GM23338 (cell line): ENCODE measurements at regions not wholly inside any gene's neighbourhood (a gene's known extent, or its start where the extent isn't known, plus 50 kb on each side); places are given as distances from the start of the nearest gene placed in this dataset.

Experiments
- CREB1 ChIP-seq: fragments of 250-450 bp; sonication (Bioruptor Pico); IDR thresholded peaks from 2 replicates; pipeline ENCODE4 v1.5.0; 2020; ENCODE audit warnings: low read depth, mild to moderate bottlenecking, moderate library complexity
- EZH2 ChIP-seq: fragments of 200-600 bp; sonication (generic); IDR thresholded peaks from one replicate; pipeline ENCODE4 v1.8.0; 2017; ENCODE audit warnings: antibody characterized with exemption, mild to moderate bottlenecking, low read depth; ENCODE audit not compliant: unreplicated experiment
- JUNB ChIP-seq: IDR thresholded peaks from one replicate; pipeline ENCODE4 v1.6.1; 2016; ENCODE audit warnings: antibody characterized with exemption; ENCODE audit not compliant: unreplicated experiment
- NANOG ChIP-seq: IDR thresholded peaks from 2 replicates; pipeline ENCODE4 v1.6.1; 2016; ENCODE audit warnings: antibody characterized with exemption, borderline replicate concordance
- STAT1 ChIP-seq: IDR thresholded peaks from one replicate; pipeline ENCODE4 v1.6.1; 2016; ENCODE audit warnings: antibody characterized with exemption; ENCODE audit not compliant: unreplicated experiment
- TF ChIP-seq, protein P1 (sequence below): fragments of 250-450 bp; sonication (Bioruptor Pico); IDR thresholded peaks from 2 replicates; pipeline ENCODE4 v1.5.0; 2020; ENCODE audit warnings: mild to moderate bottlenecking, moderate library complexity
- TF ChIP-seq, protein P2 (sequence below), 2 experiments: fragments of 200-600 bp in 1 of 2; sonication (generic) in 1 of 2; conservative IDR thresholded peaks; 2 replicates each; pipeline versions ENCODE4 v1.5.1 to v1.6.1; 2016 to 2017; ENCODE audit warnings: antibody characterized with exemption in 2 of 2, low read depth in 2 of 2, mild to moderate bottlenecking in 2 of 2, moderate library complexity in 1 of 2
- TF ChIP-seq, protein P3 (sequence below): IDR thresholded peaks from one replicate; pipeline ENCODE4 v1.6.1; 2018; ENCODE audit warnings: antibody characterized with exemption; ENCODE audit not compliant: unreplicated experiment

DNA sequence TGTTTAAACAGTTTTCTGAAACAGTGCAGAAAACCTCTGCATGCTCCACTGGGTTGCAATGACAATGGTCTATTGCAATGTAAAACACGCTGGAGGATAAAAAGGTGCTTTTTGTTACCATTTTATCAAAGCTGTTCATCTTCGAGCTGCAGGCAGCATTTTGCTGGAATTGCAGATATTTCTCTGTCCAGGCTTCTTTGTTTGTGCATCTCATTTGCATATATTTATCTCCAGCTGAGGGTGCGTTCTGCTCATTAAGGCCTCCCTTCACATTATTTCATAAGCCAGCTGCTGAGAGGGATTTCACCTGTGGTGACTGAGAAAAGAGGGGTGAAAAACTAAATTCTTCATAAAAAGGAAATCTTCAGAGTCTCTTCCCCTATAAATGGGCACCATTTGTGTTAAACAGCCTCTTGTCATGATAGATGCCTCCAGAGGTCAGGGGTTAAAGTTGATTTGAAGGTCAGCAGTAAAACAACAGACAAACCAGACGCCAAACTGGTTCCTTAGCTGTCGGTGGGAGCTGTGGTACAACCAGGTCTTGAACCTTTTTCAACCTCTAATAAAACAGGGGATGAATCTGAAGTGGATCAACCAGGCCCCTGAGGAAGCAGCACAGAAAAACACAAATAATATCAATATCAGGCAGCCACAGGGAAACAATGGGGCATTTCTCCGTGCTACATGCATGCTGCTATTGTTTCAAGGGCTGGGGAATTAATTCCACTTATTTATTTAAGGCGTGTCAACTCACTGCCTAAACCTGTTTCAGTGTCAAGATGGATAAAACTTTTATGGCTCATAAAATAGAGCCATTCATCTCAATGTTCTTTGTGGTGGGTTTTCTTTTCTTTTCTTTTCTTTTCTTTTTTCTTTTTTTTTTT is 265.1 kb downstream of the MEIS1 start (continued):
- TF ChIP-seq, protein P1, sequence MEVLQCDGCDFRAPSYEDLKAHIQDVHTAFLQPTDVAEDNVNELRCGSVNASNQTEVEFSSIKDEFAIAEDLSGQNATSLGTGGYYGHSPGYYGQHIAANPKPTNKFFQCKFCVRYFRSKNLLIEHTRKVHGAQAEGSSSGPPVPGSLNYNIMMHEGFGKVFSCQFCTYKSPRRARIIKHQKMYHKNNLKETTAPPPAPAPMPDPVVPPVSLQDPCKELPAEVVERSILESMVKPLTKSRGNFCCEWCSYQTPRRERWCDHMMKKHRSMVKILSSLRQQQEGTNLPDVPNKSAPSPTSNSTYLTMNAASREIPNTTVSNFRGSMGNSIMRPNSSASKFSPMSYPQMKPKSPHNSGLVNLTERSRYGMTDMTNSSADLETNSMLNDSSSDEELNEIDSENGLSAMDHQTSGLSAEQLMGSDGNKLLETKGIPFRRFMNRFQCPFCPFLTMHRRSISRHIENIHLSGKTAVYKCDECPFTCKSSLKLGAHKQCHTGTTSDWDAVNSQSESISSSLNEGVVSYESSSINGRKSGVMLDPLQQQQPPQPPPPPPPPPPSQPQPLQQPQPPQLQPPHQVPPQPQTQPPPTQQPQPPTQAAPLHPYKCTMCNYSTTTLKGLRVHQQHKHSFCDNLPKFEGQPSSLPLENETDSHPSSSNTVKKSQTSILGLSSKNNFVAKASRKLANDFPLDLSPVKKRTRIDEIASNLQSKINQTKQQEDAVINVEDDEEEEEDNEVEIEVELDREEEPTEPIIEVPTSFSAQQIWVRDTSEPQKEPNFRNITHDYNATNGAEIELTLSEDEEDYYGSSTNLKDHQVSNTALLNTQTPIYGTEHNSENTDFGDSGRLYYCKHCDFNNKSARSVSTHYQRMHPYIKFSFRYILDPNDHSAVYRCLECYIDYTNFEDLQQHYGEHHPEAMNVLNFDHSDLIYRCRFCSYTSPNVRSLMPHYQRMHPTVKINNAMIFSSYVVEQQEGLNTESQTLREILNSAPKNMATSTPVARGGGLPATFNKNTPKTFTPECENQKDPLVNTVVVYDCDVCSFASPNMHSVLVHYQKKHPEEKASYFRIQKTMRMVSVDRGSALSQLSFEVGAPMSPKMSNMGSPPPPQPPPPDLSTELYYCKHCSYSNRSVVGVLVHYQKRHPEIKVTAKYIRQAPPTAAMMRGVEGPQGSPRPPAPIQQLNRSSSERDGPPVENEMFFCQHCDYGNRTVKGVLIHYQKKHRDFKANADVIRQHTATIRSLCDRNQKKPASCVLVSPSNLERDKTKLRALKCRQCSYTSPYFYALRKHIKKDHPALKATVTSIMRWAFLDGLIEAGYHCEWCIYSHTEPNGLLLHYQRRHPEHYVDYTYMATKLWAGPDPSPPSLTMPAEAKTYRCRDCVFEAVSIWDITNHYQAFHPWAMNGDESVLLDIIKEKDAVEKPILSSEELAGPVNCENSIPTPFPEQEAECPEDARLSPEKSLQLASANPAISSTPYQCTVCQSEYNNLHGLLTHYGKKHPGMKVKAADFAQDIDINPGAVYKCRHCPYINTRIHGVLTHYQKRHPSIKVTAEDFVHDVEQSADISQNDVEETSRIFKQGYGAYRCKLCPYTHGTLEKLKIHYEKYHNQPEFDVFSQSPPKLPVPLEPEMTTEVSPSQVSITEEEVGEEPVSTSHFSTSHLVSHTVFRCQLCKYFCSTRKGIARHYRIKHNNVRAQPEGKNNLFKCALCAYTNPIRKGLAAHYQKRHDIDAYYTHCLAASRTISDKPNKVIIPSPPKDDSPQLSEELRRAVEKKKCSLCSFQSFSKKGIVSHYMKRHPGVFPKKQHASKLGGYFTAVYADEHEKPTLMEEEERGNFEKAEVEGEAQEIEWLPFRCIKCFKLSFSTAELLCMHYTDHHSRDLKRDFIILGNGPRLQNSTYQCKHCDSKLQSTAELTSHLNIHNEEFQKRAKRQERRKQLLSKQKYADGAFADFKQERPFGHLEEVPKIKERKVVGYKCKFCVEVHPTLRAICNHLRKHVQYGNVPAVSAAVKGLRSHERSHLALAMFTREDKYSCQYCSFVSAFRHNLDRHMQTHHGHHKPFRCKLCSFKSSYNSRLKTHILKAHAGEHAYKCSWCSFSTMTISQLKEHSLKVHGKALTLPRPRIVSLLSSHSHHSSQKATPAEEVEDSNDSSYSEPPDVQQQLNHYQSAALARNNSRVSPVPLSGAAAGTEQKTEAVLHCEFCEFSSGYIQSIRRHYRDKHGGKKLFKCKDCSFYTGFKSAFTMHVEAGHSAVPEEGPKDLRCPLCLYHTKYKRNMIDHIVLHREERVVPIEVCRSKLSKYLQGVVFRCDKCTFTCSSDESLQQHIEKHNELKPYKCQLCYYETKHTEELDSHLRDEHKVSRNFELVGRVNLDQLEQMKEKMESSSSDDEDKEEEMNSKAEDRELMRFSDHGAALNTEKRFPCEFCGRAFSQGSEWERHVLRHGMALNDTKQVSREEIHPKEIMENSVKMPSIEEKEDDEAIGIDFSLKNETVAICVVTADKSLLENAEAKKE (CRISPR knock-in tag) = no peak
- no peak for TF ChIP-seq CREB1 (CRISPR knock-in tag)
- no peak for TF ChIP-seq JUNB
- no peak for TF ChIP-seq STAT1
- TF ChIP-seq EZH2 = no peak
- TF ChIP-seq, protein P2, sequence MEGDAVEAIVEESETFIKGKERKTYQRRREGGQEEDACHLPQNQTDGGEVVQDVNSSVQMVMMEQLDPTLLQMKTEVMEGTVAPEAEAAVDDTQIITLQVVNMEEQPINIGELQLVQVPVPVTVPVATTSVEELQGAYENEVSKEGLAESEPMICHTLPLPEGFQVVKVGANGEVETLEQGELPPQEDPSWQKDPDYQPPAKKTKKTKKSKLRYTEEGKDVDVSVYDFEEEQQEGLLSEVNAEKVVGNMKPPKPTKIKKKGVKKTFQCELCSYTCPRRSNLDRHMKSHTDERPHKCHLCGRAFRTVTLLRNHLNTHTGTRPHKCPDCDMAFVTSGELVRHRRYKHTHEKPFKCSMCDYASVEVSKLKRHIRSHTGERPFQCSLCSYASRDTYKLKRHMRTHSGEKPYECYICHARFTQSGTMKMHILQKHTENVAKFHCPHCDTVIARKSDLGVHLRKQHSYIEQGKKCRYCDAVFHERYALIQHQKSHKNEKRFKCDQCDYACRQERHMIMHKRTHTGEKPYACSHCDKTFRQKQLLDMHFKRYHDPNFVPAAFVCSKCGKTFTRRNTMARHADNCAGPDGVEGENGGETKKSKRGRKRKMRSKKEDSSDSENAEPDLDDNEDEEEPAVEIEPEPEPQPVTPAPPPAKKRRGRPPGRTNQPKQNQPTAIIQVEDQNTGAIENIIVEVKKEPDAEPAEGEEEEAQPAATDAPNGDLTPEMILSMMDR (conservative IDR thresholded peaks at IDR 0.05; ENCODE audit: low read depth in 2 of 2) = no peak
- TF ChIP-seq, protein P3, sequence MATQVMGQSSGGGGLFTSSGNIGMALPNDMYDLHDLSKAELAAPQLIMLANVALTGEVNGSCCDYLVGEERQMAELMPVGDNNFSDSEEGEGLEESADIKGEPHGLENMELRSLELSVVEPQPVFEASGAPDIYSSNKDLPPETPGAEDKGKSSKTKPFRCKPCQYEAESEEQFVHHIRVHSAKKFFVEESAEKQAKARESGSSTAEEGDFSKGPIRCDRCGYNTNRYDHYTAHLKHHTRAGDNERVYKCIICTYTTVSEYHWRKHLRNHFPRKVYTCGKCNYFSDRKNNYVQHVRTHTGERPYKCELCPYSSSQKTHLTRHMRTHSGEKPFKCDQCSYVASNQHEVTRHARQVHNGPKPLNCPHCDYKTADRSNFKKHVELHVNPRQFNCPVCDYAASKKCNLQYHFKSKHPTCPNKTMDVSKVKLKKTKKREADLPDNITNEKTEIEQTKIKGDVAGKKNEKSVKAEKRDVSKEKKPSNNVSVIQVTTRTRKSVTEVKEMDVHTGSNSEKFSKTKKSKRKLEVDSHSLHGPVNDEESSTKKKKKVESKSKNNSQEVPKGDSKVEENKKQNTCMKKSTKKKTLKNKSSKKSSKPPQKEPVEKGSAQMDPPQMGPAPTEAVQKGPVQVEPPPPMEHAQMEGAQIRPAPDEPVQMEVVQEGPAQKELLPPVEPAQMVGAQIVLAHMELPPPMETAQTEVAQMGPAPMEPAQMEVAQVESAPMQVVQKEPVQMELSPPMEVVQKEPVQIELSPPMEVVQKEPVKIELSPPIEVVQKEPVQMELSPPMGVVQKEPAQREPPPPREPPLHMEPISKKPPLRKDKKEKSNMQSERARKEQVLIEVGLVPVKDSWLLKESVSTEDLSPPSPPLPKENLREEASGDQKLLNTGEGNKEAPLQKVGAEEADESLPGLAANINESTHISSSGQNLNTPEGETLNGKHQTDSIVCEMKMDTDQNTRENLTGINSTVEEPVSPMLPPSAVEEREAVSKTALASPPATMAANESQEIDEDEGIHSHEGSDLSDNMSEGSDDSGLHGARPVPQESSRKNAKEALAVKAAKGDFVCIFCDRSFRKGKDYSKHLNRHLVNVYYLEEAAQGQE = no peak
- no peak for TF ChIP-seq NANOG
